Pons (tissue), 1 donor: ENCODE measurements at regions not wholly inside any gene's neighbourhood (a gene's known extent, or its start where the extent isn't known, plus 50 kb on each side); places are given as distances from the start of the nearest gene placed in this dataset.

Experiments
- DNase-seq: peaks from one replicate; pipeline ENCODE4 v3.0.0-alpha.2; 2016; ENCODE audit warnings: low spot score

DNA sequence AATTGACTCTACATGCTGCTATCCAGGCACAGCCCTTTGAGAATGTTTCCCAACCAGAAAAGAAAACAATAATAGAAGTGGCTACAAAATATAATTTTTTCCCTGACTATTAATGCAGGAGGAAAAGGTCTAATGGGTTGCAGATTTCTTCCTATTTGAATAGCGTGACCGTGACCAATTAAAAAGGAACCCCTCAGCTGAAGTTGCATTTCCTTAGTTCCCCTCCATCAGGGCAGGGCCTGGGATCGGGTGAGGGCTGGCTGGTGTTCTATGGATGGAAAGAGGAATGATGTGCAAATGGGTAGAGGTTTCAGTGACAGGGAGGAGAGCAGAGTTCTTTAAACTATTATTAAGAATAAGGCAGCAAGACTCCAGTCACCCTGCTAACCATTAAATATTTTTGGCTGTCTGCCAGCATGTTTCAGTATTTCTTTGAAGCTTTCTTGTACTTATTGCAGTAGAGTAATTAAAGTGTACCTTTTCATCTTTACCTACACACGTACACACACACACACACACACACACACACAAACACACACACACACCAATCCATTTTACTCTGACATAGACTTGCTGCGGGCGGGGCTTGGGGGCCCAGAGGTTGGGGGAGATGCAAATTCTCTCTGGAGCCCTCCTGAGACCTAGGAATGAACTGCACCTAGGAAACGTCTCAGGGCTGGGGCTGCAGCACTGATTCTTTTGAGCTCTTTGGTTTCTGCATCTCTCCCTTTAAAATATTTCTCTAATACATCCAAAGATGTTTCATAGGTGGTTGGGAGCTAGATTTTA, 154.8 kb upstream of the SLC35B3 start:
- no peak for DNase-seq

DNA sequence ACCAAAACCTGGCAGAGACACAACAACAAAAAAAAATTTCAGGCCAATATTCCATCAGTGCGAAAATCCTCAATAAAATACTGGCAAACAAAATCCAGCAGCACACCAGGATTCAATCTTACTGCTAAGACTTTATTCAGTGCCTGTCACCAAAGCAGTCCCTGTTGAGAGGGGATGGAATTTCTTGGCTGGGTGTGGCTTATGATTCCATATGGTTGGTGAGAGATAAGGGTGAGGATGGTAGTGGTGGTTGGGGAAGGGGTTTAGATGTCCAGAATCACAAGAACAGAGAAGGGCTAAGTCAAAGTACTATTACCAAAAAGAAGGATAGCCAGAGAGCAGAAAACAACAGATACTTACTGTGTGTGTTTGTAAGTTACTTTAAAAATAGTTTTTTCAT, 152.8 kb upstream of the SLC35B3 start:
- no peak for DNase-seq

- DNase-seq = no peak
Measured at GRCh38 chr6:8583291-8583690, 147.9 kb upstream of the SLC35B3 start.

- no peak for DNase-seq
Measured at GRCh38 chr6:8579372-8579771, 144.0 kb upstream of the SLC35B3 start.

- DNase-seq = no peak
Measured at GRCh38 chr6:8578006-8578405, 142.7 kb upstream of the SLC35B3 start.

DNA sequence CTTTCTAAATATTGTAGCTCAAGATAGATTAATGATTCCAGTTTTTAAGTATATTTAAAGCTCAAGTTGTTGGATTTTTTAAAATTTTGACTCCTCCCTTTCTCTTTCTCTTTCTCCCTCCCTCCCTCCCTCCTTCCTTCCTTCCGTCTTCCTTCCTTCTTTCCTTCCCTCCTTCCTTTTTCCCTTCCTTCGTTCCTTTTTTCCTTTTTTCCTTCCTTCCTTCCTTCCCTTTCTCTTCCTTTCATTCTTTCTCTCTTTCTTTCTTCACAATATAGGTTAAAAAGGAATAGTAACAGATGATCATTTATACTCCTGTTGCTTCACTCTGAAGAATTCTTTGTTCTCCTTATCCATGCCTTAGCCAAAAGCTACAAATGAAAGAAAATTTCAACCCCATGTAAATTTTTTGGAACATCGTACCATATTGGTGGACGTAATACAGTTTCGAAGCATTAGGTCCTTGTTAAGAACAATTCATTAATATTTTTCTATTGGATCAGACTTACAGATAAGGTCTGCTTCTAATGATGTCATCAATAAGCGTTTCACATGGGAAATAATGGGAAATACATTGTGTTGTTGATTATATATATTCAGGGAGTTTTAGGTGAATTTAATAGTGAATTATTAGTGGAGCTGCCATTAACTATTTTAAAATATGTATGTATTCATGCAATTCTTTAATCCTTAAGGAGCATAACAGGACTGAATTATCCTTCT, 139.6 kb upstream of the SLC35B3 start:
- DNase-seq = no peak

GRCh38 chr6:8574311-8574710, 139.0 kb upstream of the SLC35B3 start:
- no peak for DNase-seq

- DNase-seq = no peak
Measured at GRCh38 chr6:8570256-8570920, 135.0 kb upstream of the SLC35B3 start.

DNA sequence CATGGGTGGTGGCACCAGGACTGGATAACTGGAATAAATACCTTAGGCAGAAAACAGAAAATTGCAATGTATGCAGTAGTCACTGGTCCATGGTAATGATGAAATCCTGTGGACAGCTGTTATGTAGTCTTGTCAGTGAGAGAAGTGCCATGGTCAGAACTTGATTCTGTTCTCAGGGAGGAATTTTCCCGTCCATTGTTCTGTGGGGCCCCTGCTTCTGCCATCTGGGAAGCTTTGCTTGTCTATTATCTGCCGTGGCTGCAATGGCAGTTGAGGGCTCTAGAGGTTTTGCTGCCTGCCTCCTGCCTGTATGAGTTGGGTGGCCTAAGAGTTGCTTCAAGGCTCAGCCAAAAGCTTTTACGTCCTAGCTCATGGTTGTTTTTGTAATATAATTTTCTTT, 126.8 kb upstream of the SLC35B3 start:
- DNase-seq = no peak

- no peak for DNase-seq
Measured at GRCh38 chr6:8558953-8559352, 123.6 kb upstream of the SLC35B3 start.

- DNase-seq = no peak
Measured at GRCh38 chr6:8557014-8557748, 121.8 kb upstream of the SLC35B3 start.

DNA sequence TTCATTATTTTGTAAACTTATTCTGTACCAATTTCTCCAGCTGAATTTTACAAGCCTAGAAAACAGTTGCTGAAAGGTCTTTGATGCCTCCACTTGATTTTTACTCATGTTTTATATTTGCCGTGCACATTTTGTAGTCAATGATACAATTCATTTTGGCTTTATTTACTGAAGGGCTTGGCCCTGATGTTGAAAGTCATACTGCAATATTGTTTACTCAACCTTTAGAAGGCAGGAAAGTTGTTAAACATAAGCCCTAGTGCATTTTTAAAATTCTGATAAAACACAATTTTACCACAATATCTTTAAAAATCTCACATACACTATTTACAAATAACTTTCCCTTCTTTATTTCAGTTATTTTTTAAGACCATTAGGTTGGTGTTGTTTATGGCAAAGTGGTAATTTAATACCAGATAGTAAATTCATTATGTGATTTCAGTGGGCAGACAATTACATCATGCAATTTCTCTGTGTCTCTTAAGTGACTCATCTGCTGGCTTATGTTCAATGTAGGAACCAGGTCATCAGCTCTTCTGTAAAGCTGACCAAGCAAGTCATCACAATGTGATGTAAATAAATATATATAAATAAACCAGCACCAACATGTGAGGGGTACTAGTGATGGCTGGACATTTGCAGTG, 121.1 kb upstream of the SLC35B3 start:
- no peak for DNase-seq

DNA sequence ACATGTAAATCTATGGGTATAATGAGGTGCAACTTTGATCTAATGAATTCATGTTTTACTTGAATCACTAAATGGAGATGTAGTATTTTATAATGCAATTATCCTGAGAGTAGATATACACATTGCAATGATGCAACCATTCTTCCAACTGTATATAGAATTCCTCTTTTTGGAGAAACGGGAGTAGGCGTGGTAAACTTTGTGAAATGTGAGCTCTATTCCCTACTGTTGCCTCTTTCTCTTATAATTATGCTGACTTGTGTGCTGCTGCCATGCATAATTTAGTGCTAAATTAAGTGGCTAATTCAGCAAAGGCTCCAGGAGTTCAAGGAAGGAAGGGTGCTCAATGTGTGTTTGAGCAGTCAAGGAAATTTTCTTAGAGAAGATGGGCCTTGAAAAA, 116.6 kb upstream of the SLC35B3 start:
- no peak for DNase-seq

DNA sequence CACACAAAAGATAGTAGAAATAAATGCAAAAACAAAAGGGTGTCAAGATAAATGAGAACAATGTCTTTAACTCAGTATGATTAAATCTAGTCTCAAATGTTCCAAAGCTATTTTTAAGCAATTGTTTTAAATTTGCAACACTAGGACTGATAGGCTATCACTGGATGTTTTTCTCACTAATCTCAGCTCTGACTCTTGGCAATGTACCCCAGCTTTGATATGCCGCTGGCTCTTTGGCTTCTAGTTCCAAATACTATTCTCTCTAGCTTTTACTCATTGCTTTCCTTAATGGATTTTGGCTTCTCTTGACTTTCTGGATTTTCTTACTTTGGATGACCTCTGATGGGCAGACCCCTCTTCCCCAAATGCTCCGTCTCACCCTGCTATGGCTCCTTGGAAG, 116.0 kb upstream of the SLC35B3 start:
- DNase-seq = no peak

- no peak for DNase-seq
Measured at GRCh38 chr6:8549074-8549790, 113.9 kb upstream of the SLC35B3 start.

GRCh38 chr6:8546496-8546895, 111.2 kb upstream of the SLC35B3 start:
- DNase-seq = no peak

GRCh38 chr6:8545336-8545735, 110.0 kb upstream of the SLC35B3 start:
- DNase-seq = no peak

GRCh38 chr6:8543714-8544113, 108.4 kb upstream of the SLC35B3 start:
- DNase-seq = no peak

DNA sequence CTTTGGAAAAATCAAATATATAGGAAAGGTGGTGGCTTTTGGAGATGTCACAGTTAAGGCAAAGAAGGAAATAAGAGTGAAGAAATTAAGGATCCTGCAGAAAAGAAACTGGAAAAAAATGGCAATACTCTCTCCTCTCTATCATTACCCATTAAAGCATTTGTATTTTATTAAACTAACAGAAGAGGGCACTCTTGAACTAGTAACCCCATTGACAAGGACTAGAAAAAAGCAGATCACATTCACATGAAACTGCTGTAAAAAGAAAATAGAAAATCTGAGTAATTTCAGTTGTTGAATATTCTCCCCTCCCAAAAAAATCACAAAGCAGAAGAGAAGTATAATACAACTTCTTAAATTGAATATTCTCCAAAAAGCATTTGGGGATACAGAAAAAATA, 104.1 kb upstream of the SLC35B3 start:
- no peak for DNase-seq

DNA sequence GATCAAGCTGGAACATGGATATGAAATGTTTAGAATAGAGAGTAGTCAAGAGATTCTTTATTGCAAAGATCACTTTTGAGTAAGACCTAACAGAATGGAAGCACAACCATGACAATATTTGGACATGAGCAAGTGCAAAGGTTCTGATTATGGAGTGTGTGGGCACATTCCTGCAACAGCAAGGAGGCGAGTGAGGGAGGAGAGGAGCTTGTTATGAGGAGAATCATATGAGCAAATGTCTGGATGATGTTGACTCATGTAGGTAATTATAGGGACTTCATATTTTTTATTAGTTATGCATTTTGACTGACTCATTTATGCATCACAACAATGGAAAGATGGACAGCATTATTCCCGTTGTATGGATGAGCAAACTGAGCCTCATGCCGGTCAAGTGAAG, 100.8 kb upstream of the SLC35B3 start:
- no peak for DNase-seq

- no peak for DNase-seq
Measured at GRCh38 chr6:8535519-8535918, 100.2 kb upstream of the SLC35B3 start.
